ENCODE measurements at regions not wholly inside any gene's neighbourhood (a gene's known extent, or its start where the extent isn't known, plus 50 kb on each side); places are given as distances from the start of the nearest gene placed in this dataset.

- no peak for ATAC-seq
- RAD21 ChIA-PET (ENCODE audit: low non-redundant PET in 1 of 2, low total read pairs in 2 of 2, uncharacterized antibody in 2 of 2, unreplicated experiment in 2 of 2): no interaction called here
These were observed 119.3 kb upstream of the MDFIC start for GRCh38 chr7:114802632-114803031.

More at GRCh38 chr7:114802632-114803031, 119.3 kb upstream of the MDFIC start:
- Histone ChIP-seq H3K4me3 (replicated peaks in 1 of 2; ENCODE audit: low read depth in 1 of 2, low read length in 2 of 2) (no peak overlapping the region), H3K4me1 (ENCODE audit: control insufficient read depth in 1 of 2, insufficient read depth in 2 of 2, low read length in 2 of 2) (no peaks in the 10 kb centered on the region), H3K27me3 (ENCODE audit: insufficient read depth, low read length) (no peaks in the 10 kb centered on the region), H3K9me3 (ENCODE audit: control insufficient read depth in 1 of 2, insufficient read depth in 1 of 2, low read depth in 1 of 2, low read length in 2 of 2) (no peaks in the 10 kb centered on the region), H4K20me1 (ENCODE audit: insufficient read depth) (no peaks in the 10 kb centered on the region), H3K9ac (ENCODE audit: low read length) (no peak overlapping the region), H3K9me2 (ENCODE audit: insufficient read depth) (no peaks in the 10 kb centered on the region), H2AFZ (ENCODE audit: low read depth, low read length, poor library complexity, severe bottlenecking) (no peak overlapping the region), H3K79me2 (ENCODE audit: insufficient read depth, low read length) (no peaks in the 10 kb centered on the region), H3K4me2 (ENCODE audit: low read length) (no peak overlapping the region), H3K27ac (ENCODE audit: low read depth, low read length) (no peak overlapping the region), H3K36me3 (ENCODE audit: control insufficient read depth in 1 of 2, insufficient read depth in 2 of 2, low read length in 2 of 2) (no peaks in the 10 kb centered on the region)
- ChIA-PET CTCF (no interaction called here), POLR2A (no interaction called here)
- TF ChIP-seq, protein P1, sequence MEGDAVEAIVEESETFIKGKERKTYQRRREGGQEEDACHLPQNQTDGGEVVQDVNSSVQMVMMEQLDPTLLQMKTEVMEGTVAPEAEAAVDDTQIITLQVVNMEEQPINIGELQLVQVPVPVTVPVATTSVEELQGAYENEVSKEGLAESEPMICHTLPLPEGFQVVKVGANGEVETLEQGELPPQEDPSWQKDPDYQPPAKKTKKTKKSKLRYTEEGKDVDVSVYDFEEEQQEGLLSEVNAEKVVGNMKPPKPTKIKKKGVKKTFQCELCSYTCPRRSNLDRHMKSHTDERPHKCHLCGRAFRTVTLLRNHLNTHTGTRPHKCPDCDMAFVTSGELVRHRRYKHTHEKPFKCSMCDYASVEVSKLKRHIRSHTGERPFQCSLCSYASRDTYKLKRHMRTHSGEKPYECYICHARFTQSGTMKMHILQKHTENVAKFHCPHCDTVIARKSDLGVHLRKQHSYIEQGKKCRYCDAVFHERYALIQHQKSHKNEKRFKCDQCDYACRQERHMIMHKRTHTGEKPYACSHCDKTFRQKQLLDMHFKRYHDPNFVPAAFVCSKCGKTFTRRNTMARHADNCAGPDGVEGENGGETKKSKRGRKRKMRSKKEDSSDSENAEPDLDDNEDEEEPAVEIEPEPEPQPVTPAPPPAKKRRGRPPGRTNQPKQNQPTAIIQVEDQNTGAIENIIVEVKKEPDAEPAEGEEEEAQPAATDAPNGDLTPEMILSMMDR (IDR thresholded peaks at IDR 0.05 in 2 of 3, conservative IDR thresholded peaks at IDR 0.05 in 1 of 3; ENCODE audit: borderline replicate concordance in 1 of 3, insufficient read depth in 1 of 3, low read depth in 2 of 3, low read length in 2 of 3): no peak
- TF ChIP-seq CEBPB (IDR thresholded peaks at IDR 0.05; ENCODE audit: low read depth): no peak
- TF ChIP-seq, protein P2, sequence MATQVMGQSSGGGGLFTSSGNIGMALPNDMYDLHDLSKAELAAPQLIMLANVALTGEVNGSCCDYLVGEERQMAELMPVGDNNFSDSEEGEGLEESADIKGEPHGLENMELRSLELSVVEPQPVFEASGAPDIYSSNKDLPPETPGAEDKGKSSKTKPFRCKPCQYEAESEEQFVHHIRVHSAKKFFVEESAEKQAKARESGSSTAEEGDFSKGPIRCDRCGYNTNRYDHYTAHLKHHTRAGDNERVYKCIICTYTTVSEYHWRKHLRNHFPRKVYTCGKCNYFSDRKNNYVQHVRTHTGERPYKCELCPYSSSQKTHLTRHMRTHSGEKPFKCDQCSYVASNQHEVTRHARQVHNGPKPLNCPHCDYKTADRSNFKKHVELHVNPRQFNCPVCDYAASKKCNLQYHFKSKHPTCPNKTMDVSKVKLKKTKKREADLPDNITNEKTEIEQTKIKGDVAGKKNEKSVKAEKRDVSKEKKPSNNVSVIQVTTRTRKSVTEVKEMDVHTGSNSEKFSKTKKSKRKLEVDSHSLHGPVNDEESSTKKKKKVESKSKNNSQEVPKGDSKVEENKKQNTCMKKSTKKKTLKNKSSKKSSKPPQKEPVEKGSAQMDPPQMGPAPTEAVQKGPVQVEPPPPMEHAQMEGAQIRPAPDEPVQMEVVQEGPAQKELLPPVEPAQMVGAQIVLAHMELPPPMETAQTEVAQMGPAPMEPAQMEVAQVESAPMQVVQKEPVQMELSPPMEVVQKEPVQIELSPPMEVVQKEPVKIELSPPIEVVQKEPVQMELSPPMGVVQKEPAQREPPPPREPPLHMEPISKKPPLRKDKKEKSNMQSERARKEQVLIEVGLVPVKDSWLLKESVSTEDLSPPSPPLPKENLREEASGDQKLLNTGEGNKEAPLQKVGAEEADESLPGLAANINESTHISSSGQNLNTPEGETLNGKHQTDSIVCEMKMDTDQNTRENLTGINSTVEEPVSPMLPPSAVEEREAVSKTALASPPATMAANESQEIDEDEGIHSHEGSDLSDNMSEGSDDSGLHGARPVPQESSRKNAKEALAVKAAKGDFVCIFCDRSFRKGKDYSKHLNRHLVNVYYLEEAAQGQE (IDR thresholded peaks at IDR 0.05; ENCODE audit: low read depth): no peak
- TF ChIP-seq ELF1 (IDR thresholded peaks at IDR 0.05; ENCODE audit: borderline replicate concordance, low read depth): no peak
- no peak for TF ChIP-seq YY1 (IDR thresholded peaks at IDR 0.05; ENCODE audit: extremely low read depth, insufficient replicate concordance, low read depth, low read length)
- TF ChIP-seq EZH2 (IDR thresholded peaks at IDR 0.05): no peak
- no peak for TF ChIP-seq FOSL1 (IDR thresholded peaks at IDR 0.05; ENCODE audit: low read depth)
- no peak for TF ChIP-seq TCF7L2 (IDR thresholded peaks at IDR 0.05; ENCODE audit: borderline replicate concordance, extremely low read depth, insufficient read depth, insufficient read length)
- TF ChIP-seq ATF3 (IDR thresholded peaks at IDR 0.05): no peak
- no peak for TF ChIP-seq ZFX (IDR thresholded peaks at IDR 0.05)
- no peak for TF ChIP-seq SRF (IDR thresholded peaks at IDR 0.05; ENCODE audit: low read depth)
- no peak for TF ChIP-seq ZNF274 (IDR thresholded peaks at IDR 0.05; ENCODE audit: low read depth, low read length)
- no peak for TF ChIP-seq POLR2A (IDR thresholded peaks at IDR 0.05; ENCODE audit: borderline replicate concordance, extremely low read depth, insufficient read depth, insufficient read length)
- TF ChIP-seq SP1 (IDR thresholded peaks at IDR 0.05; ENCODE audit: low read depth): no peak
- TF ChIP-seq JUND (IDR thresholded peaks at IDR 0.05): no peak
- intact Hi-C loops (cut with micrococcal nuclease): no loop called here
- BruUV-seq (replicated peaks): no TSS peak
- no peak for DNase-seq (ENCODE audit: low read depth, low spot score)

Measured in HCT116 (cell line).